BE2C (cell line): ENCODE measurements at regions not wholly inside any gene's neighbourhood (a gene's known extent, or its start where the extent isn't known, plus 50 kb on each side); places are given as distances from the start of the nearest gene placed in this dataset.

Experiments used
- DNase-seq: peaks from one replicate; pipeline ENCODE4 v3.0.0-alpha.2; 2020
- H3K27me3 ChIP-seq: fragments of 250-450 bp; sonication (Bioruptor Pico); 2 replicates; pipeline ENCODE4 v1.5.1; 2020; ENCODE audit warnings: mild to moderate bottlenecking
- H3K36me3 ChIP-seq: fragments of 250-450 bp; sonication (Bioruptor Pico); 2 replicates; pipeline ENCODE4 v1.5.1; 2020; ENCODE audit warnings: mild to moderate bottlenecking
- H3K4me1 ChIP-seq: fragments of 250-450 bp; sonication (Bioruptor Pico); 2 replicates; pipeline ENCODE4 v1.5.1; 2020
- H3K4me3 ChIP-seq: 2 replicates; pipeline ENCODE4 v1.5.1; 2011; ENCODE audit warnings: low read depth, low read length
- H3K9me3 ChIP-seq: fragments of 250-450 bp; sonication (Bioruptor Pico); 2 replicates; pipeline ENCODE4 v1.5.1; 2020
- TF ChIP-seq, protein P1 (sequence below): IDR thresholded peaks from 2 replicates; pipeline ENCODE4 v1.5.1; 2012; ENCODE audit warnings: mild to moderate bottlenecking, low read depth, low read length

DNA sequence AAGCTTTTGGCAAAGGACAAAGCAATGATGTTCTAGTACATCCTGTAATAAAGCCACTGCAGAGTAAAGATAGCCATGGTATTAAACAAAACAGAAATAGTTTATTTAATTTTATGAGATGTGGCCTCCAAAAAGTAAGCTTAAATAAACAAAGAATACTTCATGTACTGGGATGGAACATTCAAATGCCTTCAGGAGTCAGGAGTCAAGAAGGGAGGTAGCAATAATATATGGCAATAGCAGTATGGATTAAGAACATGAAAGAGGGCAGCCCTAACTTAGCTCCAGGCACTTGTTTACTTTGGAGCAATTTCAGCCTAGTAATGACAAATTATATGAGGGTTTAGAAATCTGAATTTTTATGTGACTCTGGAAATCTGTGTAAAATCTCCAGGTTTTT lies 343.9 kb upstream of the THRB start:
- Histone ChIP-seq H3K36me3 (no peaks in the 10 kb centered on the region), H3K4me1 (no peaks in the 10 kb centered on the region), H3K4me3 (no peak overlapping the region), H3K9me3 (no peaks in the 10 kb centered on the region), H3K27me3 (no peaks in the 10 kb centered on the region)
- no peak for DNase-seq
- TF ChIP-seq, protein P1, sequence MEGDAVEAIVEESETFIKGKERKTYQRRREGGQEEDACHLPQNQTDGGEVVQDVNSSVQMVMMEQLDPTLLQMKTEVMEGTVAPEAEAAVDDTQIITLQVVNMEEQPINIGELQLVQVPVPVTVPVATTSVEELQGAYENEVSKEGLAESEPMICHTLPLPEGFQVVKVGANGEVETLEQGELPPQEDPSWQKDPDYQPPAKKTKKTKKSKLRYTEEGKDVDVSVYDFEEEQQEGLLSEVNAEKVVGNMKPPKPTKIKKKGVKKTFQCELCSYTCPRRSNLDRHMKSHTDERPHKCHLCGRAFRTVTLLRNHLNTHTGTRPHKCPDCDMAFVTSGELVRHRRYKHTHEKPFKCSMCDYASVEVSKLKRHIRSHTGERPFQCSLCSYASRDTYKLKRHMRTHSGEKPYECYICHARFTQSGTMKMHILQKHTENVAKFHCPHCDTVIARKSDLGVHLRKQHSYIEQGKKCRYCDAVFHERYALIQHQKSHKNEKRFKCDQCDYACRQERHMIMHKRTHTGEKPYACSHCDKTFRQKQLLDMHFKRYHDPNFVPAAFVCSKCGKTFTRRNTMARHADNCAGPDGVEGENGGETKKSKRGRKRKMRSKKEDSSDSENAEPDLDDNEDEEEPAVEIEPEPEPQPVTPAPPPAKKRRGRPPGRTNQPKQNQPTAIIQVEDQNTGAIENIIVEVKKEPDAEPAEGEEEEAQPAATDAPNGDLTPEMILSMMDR: no peak

DNA sequence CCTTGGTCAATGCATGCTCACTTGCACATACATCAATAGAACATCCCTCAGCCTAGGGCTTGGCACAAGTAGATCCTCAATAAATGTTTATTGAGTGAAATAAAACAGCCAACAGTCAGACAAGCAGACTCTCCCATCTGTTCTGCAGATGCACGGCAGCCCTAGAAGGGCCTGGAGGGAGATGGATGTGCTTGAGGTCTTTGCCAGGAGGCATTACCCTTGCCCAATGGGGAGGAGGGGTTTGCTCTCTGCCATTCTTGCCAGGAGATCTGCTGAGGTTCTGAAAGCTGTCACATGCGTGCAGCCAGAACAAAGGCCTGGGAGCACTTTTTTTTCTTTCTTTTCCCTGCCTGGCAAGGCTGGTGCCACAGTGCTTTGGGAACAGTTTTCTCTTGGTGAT lies 349.3 kb upstream of the THRB start:
- H3K9me3 ChIP-seq: no peaks in the 10 kb centered on the region
- TF ChIP-seq, protein P1: no peak
- H3K27me3 ChIP-seq: no peaks in the 10 kb centered on the region
- no peak for DNase-seq
- no peak overlapping the region for H3K4me3 ChIP-seq
- H3K4me1 ChIP-seq: no peaks in the 10 kb centered on the region
- H3K36me3 ChIP-seq: no peaks in the 10 kb centered on the region

DNA sequence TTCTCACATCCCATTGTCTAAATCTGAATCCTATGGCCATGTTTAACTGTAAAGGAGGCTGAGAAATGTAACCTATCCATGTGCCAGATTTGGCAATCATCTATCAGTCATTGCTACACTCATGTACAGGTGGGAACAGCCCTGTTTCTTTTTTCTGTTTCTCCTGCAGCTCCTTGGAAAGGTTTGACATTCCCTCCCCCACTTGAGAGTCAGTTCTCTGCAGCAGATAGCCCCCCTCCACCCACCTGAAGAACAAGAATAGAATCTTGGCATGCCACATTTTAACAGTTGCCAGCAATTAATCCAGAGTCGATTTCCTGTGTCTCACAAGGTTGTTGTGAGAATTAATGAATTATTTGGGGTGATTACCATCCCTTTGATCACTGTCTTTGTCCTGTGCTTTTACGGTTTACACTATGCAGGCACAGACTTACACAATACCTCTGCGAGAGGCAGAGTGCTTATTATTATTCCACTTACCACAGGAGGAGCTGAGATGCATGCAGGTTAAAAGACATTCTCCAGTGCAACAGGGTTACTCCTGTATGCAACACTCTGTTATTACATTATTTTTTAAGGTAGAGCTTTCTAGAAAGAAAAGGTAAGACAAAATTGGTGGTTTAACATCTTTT lies 351.0 kb upstream of the THRB start:
- H3K36me3 ChIP-seq: no peaks in the 10 kb centered on the region
- DNase-seq: no peak
- H3K4me1 ChIP-seq: no peaks in the 10 kb centered on the region
- TF ChIP-seq, protein P1: no peak
- H3K27me3 ChIP-seq: no peaks in the 10 kb centered on the region
- no peak overlapping the region for H3K4me3 ChIP-seq
- no peaks in the 10 kb centered on the region for H3K9me3 ChIP-seq

DNA sequence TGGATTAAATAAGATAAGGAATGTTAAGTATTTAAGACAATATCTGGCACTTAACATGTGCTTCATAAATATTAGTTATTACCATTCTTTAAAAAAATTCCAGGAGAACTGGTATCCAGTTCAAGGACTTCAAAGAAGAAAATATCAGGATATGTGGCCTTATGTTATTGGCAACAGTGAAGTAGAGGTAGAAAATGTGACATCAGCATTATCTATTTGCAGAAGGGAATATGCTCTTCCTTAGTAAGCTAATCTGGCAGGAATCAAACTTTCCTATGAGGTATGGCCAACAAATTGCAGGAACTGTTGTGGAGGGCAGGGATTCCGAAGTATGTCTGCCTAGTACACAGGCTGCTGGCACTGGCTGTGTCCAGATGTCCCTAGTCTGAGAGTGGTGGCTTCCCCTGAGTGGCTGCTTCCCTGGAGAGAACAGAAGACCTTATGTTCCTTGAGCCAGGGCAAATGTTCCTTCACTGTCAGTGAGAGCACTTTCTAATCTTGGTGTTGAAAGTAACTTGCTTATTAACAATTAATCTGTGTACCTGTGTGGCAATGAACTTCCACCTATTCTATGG lies 351.7 kb upstream of the THRB start:
- H3K4me1 ChIP-seq: no peaks in the 10 kb centered on the region

DNA sequence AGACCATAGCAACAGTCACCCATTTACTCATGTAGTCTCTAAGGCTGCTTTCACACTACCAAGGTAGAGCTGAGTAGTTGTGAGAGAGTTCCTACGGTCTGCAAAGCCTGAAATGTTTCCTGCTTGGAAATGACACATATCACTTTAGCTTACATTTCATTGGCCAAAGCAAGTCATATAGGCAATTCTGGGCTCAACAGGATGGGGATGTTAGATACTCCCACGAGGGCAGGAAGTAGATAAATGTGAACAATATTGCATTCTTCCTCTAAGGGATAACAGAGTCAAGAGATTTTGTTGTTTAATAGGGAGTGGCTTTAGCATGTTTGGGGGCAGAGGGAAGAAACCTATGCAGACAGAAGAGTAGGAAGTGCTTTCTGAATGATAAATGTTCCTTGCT lies 355.6 kb upstream of the THRB start:
- Histone ChIP-seq H3K4me3 (no peak overlapping the region), H3K4me1 (no peaks in the 10 kb centered on the region), H3K36me3 (no peaks in the 10 kb centered on the region), H3K27me3 (no peaks in the 10 kb centered on the region), H3K9me3 (no peaks in the 10 kb centered on the region)
- no peak for DNase-seq
- TF ChIP-seq, protein P1: no peak

More for the DNA sequence above, 351.7 kb upstream of the THRB start:
- Histone ChIP-seq H3K9me3 (no peaks in the 10 kb centered on the region), H3K27me3 (no peaks in the 10 kb centered on the region), H3K36me3 (no peaks in the 10 kb centered on the region), H3K4me3 (no peak overlapping the region)
- TF ChIP-seq, protein P1: no peak
- DNase-seq: no peak

DNA sequence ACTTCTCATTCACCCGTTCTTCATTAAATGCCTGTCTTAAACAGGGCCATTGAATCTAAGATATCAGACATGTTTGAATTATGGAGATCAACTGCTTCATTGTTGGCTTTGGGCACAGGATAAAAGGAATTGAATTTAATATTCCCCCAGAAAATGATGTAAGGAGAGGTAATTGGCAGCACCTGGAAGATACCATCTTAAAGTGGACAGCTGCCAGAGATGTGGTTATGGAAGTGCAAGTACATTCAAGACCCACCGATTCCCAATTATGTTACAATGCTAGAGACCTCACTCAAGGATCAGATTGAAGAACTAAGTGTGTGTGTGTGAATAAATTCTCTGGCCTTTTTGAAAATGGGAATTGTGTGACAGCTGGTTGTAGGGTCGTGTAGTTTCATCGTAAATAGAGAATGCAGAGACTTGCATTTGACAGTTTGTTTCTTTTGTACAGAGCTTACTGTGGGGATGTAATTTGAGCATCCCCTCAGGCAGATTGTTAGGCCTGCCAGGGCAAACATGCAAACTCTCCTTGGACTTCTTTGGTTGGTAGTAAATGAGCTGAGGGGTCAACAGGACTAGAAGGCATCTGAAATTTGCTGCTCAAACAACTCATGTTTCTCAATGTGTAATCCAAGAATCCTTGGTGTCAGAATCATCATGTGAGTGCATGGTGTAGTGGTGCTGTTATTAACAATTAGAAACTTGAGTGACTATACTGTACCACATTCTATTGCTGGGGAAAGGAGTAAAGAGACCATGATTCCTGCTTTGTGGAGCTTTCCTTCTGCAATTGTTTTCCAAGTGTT lies 359.2 kb upstream of the THRB start:
- no peak for DNase-seq
- TF ChIP-seq, protein P1: no peak
- Histone ChIP-seq H3K9me3 (no peaks in the 10 kb centered on the region), H3K36me3 (no peaks in the 10 kb centered on the region), H3K4me3 (no peak overlapping the region), H3K4me1 (no peaks in the 10 kb centered on the region), H3K27me3 (no peaks in the 10 kb centered on the region)
